ENCODE measurements at regions not wholly inside any gene's neighbourhood (a gene's known extent, or its start where the extent isn't known, plus 50 kb on each side); places are given as distances from the start of the nearest gene placed in this dataset.

DNA sequence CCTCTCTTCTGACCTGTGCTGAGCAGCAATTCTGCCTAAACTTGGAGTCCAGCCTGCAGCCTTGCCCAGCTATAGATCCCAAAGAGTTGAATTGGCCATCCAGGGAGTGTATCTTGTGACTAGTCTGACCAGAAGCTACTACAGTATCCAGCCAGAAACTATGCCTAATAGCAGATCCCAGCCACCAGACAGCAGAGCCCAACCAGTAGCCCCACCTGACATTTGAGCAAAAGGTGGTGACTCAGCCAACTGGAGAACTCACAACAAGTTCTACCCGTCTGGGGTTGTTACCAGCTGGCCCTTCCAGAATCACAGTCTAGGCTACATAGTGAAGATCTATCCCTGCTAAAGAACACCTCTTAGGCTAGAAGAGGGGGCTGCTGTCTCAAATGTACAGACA is 315.0 kb downstream of the CRPPA start:
- Histone ChIP-seq H3K36me3 (replicated peaks in 1 of 2; ENCODE audit: insufficient read depth in 1 of 2, low read depth in 2 of 2) (no peaks in the 10 kb centered on the region), H3K27ac (no peak overlapping the region), H3K9me3 (peaks cover 0 to 14% (median 0%) of the 10 kb centered on the region in 3 donors), H3K27me3 (no peaks in the 10 kb centered on the region), H3K4me1 (no peaks in the 10 kb centered on the region), H3K4me3 (no peak overlapping the region)
- TF ChIP-seq, protein P1, sequence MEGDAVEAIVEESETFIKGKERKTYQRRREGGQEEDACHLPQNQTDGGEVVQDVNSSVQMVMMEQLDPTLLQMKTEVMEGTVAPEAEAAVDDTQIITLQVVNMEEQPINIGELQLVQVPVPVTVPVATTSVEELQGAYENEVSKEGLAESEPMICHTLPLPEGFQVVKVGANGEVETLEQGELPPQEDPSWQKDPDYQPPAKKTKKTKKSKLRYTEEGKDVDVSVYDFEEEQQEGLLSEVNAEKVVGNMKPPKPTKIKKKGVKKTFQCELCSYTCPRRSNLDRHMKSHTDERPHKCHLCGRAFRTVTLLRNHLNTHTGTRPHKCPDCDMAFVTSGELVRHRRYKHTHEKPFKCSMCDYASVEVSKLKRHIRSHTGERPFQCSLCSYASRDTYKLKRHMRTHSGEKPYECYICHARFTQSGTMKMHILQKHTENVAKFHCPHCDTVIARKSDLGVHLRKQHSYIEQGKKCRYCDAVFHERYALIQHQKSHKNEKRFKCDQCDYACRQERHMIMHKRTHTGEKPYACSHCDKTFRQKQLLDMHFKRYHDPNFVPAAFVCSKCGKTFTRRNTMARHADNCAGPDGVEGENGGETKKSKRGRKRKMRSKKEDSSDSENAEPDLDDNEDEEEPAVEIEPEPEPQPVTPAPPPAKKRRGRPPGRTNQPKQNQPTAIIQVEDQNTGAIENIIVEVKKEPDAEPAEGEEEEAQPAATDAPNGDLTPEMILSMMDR (IDR thresholded peaks at IDR 0.05) = no peak
- TF ChIP-seq POLR2A (IDR thresholded peaks at IDR 0.05) = no peak
- intact Hi-C loops (cut with DNase I) = no loop called here
- 81 to 100% methylated on average over 1 of the region's 1 CpG for WGBS, 2 donors
- ATAC-seq = no peak
- DNase-seq = no peak

DNA sequence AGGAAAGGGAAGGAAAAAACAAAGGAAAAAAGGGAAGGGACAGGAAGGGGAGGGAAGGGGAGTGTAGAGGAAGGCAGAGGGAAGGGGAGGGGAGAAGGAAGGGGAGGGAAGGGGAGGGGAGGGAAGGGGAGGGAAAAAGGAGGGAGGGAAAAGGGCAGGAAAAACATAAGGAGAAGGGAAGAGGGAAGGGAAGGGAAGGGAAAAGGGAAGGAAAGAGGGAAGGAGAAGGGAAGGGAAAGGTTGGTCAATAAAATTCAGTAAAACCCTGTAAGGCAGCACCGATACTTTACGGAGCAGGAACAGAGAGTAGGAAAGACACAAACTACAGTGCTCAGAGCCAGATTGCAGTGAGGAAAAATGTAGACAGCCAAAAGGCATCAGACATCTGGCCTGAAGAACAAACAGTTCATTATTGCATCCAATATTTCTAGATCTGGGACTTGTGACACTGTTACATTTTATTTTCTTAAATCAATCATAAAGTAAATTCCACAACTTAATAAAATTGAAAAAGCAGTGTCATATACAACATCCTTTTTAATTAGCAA is 322.0 kb downstream of the CRPPA start:
- no peak for DNase-seq
- Histone ChIP-seq H3K4me3 (no peak overlapping the region), H3K36me3 (replicated peaks in 1 of 2; ENCODE audit: insufficient read depth in 1 of 2, low read depth in 2 of 2) (no peaks in the 10 kb centered on the region), H3K27me3 (no peaks in the 10 kb centered on the region), H3K4me1 (no peaks in the 10 kb centered on the region), H3K9me3 (no peaks in the 10 kb centered on the region), H3K27ac (no peak overlapping the region)
- intact Hi-C loops (cut with DNase I) = no loop called here
- 80 to 95% methylated on average over 2 of the region's 2 CpGs for WGBS, 2 donors
- TF ChIP-seq, protein P1 (IDR thresholded peaks at IDR 0.05) = no peak
- TF ChIP-seq POLR2A (IDR thresholded peaks at IDR 0.05) = no peak
- ATAC-seq = no peak

DNA sequence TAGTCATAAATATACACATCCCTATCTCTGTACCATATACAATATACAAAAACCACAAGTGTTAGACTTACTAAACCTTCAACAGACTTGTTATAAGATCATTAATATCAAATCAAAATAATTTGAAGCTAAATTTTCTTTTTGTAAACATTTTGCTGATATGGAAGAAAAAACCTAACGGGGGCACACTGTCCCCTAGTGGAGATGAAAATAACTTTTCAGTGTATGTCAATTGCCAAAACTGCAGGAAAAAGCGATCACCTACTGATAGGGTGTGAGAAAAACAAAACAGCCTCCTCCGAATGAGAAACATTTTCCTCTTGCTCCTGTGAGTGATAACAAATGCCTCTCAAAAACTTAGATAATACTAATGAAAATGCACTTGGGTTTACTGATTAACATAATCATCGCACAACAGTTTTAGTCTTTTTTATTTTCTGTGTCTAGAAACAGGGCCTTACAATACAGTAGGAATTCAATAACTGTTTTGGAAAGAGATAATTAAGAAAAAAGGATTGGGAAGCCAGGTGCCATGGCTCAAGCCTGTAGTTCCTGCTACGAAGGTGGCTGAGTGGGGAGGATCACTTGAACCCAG is 322.7 kb downstream of the CRPPA start:
- no peaks in the 10 kb centered on the region for H3K9me3 ChIP-seq
- WGBS, 2 donors = 49 to 55% methylated on average over 5 of the region's 5 CpGs
- no peaks in the 10 kb centered on the region for H3K4me1 ChIP-seq
- ATAC-seq (no peak), DNase-seq (no peak)
- intact Hi-C loops (cut with DNase I) = no loop called here
- H3K27me3 ChIP-seq = no peaks in the 10 kb centered on the region
- no peak overlapping the region for H3K4me3 ChIP-seq
- H3K27ac ChIP-seq = no peak overlapping the region
- H3K36me3 ChIP-seq (replicated peaks in 1 of 2; ENCODE audit: insufficient read depth in 1 of 2, low read depth in 2 of 2) = no peaks in the 10 kb centered on the region
- TF ChIP-seq, protein P1 (IDR thresholded peaks at IDR 0.05) = peak in 6 of 7 experiments; percentile 29 to 49 (median 36)
- TF ChIP-seq POLR2A (IDR thresholded peaks at IDR 0.05) = no peak

DNA sequence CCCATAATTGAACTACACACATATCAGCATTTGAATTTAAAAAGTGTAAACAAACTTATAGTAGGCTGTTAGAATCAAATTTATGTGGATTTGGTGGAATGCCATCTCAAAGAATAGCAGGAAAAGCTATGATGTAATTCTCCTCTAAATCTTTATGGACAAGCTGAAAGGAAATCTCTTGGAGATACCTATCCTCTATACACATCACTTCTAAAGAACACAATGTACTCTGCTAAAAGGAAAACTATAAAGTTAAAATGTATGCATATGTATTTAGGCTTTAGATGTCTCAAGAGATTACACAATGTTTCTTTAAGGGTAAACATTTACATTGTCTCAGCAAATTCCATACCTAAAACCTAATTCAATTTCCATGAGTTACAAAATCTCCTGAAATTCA is 323.3 kb downstream of the CRPPA start:
- no peaks in the 10 kb centered on the region for H3K9me3 ChIP-seq
- H3K4me1 ChIP-seq = no peaks in the 10 kb centered on the region
- DNase-seq (no peak), ATAC-seq (no peak)
- no peak for TF ChIP-seq POLR2A (IDR thresholded peaks at IDR 0.05)
- TF ChIP-seq, protein P1 (IDR thresholded peaks at IDR 0.05) = no peak
- H3K4me3 ChIP-seq = no peak overlapping the region
- H3K36me3 ChIP-seq (replicated peaks in 1 of 2; ENCODE audit: insufficient read depth in 1 of 2, low read depth in 2 of 2) = no peaks in the 10 kb centered on the region
- intact Hi-C loops (cut with DNase I) = no loop called here
- no peak overlapping the region for H3K27ac ChIP-seq
- no peaks in the 10 kb centered on the region for H3K27me3 ChIP-seq
